ENCODE measurements at regions not wholly inside any gene's neighbourhood (a gene's known extent, or its start where the extent isn't known, plus 50 kb on each side); places are given as distances from the start of the nearest gene placed in this dataset.
"Not testable (repeated sequence)": the region's sequence is repeated elsewhere in the genome, so short reads cannot be mapped to it uniquely, and the experiment has no call there.

DNA sequence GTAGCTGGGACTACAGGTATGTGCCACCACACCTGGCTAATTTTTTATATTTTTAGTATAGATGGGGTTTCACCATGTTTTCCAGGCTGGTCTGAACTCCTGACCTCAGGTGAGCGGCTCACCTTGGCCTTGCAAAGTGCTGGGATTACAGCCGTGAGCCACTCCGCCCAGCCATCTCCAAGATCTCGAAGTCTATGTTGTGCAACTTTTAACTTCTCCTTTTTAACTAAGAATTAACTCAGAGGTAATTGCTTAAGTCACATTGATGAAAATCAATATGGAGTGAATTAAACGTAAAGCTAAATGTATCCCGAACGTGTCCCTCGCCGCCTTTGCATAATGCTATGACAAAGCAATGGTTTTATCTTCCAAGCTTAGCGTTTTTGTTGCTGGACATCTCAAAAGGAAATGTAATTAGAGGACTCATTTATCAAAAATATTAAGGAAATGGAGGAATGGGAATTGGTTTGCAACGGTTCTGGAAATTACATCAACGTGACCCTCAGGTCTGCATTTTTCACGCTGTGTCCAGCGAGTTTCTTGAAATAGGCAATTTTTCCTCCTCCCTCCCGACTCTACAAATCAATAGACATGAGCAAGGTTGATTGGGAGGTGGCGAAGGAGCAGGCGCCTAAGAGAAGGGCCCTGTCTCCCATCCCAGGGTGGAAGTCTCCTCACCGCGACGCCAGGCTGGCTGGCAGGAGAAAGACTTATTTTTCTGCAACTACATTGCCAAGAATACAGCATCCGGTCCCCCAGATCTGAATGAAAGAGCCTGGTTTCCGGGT lies 89.8 kb downstream of the TMEM130 start:
- DNase-seq (ENCODE audit: low read depth): no peak
- no peak overlapping the region for H3K4me3 ChIP-seq (ENCODE audit: low read length)
- TF ChIP-seq, protein P1, sequence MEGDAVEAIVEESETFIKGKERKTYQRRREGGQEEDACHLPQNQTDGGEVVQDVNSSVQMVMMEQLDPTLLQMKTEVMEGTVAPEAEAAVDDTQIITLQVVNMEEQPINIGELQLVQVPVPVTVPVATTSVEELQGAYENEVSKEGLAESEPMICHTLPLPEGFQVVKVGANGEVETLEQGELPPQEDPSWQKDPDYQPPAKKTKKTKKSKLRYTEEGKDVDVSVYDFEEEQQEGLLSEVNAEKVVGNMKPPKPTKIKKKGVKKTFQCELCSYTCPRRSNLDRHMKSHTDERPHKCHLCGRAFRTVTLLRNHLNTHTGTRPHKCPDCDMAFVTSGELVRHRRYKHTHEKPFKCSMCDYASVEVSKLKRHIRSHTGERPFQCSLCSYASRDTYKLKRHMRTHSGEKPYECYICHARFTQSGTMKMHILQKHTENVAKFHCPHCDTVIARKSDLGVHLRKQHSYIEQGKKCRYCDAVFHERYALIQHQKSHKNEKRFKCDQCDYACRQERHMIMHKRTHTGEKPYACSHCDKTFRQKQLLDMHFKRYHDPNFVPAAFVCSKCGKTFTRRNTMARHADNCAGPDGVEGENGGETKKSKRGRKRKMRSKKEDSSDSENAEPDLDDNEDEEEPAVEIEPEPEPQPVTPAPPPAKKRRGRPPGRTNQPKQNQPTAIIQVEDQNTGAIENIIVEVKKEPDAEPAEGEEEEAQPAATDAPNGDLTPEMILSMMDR (IDR thresholded peaks at IDR 0.05; ENCODE audit: insufficient read depth, low read depth, low read length, missing control alignments): no peak

DNA sequence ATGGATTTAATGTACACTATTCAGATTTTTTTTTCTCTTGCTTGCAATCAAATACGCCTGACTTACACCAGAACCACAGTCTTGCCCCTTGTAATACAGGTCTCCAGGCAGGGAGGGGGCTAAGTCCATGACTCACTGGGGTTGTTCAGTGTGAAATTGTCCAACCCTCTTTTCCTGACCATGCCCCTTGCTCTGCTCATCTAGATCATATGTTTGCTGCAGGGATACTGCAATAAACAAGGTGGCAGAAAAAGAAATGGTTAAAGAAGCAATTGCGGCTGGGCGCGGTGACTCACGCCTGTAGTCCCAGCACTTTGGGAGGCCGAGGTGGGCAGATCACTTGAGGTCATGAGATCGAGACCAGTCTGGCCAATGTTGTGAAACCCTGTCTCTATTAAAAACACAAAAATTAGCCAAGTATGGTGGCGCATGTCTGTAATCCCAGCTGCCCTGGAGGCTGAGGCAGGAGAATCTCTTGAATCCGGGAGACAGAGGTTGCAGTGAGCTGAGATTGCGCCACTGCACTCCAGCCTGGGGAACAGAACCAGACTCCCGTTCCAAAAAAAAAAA lies 85.5 kb downstream of the TMEM130 start:
- no peak for DNase-seq (ENCODE audit: low read depth)
- TF ChIP-seq, protein P1 (IDR thresholded peaks at IDR 0.05; ENCODE audit: insufficient read depth, low read depth, low read length, missing control alignments): no peak
- H3K4me3 ChIP-seq (ENCODE audit: low read length): no peak overlapping the region

DNA sequence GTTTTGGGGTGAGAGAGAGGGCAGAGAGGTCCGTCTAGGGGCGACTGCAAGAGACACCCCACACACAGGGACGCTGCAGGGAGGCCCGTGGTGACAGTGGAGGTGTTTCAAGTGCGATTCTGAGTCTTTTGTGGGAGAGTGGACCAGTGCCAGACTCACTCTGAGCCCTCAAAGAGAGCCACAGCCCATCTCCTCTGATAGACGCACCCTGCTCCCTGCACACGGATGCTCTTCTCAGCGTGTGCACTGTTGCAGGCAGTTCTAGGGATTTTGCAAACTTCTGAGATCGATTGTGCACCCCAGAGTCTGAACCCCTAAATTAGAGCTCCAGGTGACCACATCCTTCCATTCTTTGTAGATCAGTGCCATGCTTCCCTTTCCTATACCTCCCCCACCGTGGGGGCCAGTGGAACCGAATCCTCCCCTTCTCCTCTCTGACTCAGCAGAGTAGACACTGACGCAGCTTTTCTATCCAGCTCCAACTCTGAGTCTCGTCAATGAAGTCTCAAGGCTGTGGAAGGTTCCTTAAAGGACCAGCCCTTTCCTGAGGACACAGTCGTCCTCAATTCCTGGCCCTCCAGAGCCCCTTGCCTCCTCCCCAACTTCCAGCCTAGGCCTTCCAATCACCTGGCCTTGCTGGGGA lies 83.8 kb downstream of the TMEM130 start:
- DNase-seq (ENCODE audit: low read depth): no peak
- TF ChIP-seq, protein P1 (IDR thresholded peaks at IDR 0.05; ENCODE audit: insufficient read depth, low read depth, low read length, missing control alignments): no peak
- no peak overlapping the region for H3K4me3 ChIP-seq (ENCODE audit: low read length)

DNA sequence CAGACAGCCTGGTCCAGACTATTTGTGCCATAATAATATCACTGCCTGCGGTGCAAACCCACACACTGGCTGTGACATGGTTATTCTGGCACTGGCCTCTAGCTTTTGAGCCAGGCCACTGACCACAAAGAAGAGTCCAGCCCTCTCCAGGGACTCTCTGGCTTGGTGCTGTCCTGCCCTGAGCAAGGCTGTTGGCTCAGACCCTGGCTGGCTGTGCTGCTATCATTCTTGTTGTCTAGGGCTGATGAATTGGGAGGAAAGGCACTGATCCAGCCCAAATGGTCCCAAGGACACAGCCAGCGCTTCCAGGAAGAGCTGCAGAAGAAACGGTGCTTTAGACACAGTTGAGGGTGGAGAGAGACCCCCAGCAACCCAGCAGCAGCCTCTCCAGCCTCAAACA lies 80.8 kb downstream of the TMEM130 start:
- no peak overlapping the region for H3K4me3 ChIP-seq (ENCODE audit: low read length)
- DNase-seq (ENCODE audit: low read depth): no peak
- TF ChIP-seq, protein P1 (IDR thresholded peaks at IDR 0.05; ENCODE audit: insufficient read depth, low read depth, low read length, missing control alignments): no peak

DNA sequence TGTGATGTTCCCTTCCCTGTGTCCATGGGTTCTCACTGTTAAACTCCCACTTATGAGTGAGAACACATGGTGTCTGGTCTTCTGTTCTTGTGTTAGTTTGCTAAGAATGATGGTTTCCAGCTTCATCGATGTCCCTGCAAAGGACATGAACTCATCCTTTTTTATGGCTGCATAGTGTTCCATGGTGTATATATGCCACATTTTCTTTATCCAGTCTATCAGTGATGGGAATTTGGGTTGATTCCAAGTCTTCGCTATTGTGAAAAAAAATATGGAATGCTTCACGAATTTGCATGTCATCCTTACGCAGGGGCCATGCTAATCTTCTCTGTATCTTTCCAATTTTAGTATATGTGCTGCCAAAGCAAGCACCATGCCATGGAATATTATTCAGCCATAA lies 75.4 kb downstream of the TMEM130 start:
- DNase-seq (ENCODE audit: low read depth); H3K4me3 ChIP-seq (ENCODE audit: low read length): not testable (repeated sequence)

DNA sequence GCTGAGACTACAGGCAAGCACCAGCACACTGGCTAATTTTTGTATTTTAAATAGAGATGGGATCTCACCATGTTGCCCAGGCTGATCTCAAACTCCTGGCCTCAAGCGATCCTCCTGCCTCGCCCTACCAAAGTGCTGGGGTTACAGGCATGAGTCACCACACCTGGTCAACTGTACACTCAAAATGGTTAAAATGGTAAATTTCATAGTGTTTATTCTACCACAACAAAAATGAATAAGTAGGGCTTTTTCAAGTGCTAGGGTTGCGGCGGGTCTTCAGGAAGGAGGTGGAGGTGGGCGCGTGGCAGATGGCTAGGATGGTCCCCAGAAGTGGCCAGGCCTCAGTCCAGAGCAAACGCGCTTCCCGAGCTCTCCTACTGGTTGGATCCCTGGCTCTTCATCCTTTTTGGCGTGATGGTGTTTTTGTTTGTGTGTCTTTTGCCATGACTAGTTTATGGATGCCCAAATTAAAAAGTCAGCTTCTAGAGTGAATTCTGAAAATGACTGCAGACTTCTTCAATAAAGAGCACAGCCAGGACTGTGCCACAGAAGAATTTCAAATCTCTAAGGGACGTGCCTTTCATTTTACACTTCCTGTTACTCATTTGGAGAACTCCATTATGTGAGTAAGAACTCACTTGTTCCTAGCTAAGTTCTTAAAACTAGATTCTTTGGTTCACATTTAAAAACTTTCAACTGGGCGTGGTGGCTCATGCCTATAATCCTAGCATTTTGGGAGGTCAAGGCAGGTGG lies 73.9 kb downstream of the TMEM130 start:
- no peak for DNase-seq (ENCODE audit: low read depth)
- TF ChIP-seq, protein P1 (IDR thresholded peaks at IDR 0.05; ENCODE audit: insufficient read depth, low read depth, low read length, missing control alignments): no peak
- H3K4me3 ChIP-seq (ENCODE audit: low read length): no peak overlapping the region

All from epithelial cell of esophagus (primary cell).